Thoracic aorta (tissue), 2 donors: ENCODE measurements at regions not wholly inside any gene's neighbourhood (a gene's known extent, or its start where the extent isn't known, plus 50 kb on each side); places are given as distances from the start of the nearest gene placed in this dataset.

Experiments used
- ATAC-seq: fragments of 150-250 bp; one replicate; pipeline ENCODE4 v1.8.0; 2017; ENCODE audit warnings: low read depth; ENCODE audit not compliant: insufficient number of reproducible peaks, low FRiP score
- DNase-seq: peaks from one replicate; pipeline ENCODE4 v3.0.0-alpha.2; 2020; ENCODE audit warnings: low spot score
- H3K27ac ChIP-seq, 2 donors: fragments of 200-600 bp; sonication (generic); 1 replicate in 1 of 2; 2 replicates in 1 of 2; pipeline ENCODE4 v1.5.1; 2016; ENCODE audit warnings: mild to moderate bottlenecking in 2 of 2, moderate library complexity in 2 of 2
- H3K27me3 ChIP-seq: fragments of 200-600 bp; sonication (generic); replicated peaks from 2 replicates; pipeline ENCODE4 v1.6.0; 2016; ENCODE audit warnings: mild to moderate bottlenecking; ENCODE audit not compliant: insufficient read depth
- H3K36me3 ChIP-seq: fragments of 200-600 bp; sonication (generic); one replicate; pipeline ENCODE4 v1.5.1; 2016
- H3K4me1 ChIP-seq, 2 donors: fragments of 200-600 bp; sonication (generic); 1 replicate in 1 of 2; 2 replicates in 1 of 2; pipeline versions ENCODE4 v1.5.1 to v1.6.0; 2016; ENCODE audit warnings: low read depth in 2 of 2, mild to moderate bottlenecking in 1 of 2; ENCODE audit not compliant: control insufficient read depth in 1 of 2
- H3K4me3 ChIP-seq: fragments of 200-600 bp; sonication (generic); 2 replicates; pipeline ENCODE4 v1.5.1; 2016; ENCODE audit warnings: mild to moderate bottlenecking
- H3K9me3 ChIP-seq: fragments of 200-600 bp; sonication (generic); 2 replicates; pipeline ENCODE4 v1.5.1; 2016
- TF ChIP-seq, protein P1 (sequence below): fragments of 200-600 bp; sonication (generic); IDR thresholded peaks from one replicate; pipeline ENCODE4 v1.5.1; 2019; ENCODE audit warnings: antibody characterized with exemption

DNA sequence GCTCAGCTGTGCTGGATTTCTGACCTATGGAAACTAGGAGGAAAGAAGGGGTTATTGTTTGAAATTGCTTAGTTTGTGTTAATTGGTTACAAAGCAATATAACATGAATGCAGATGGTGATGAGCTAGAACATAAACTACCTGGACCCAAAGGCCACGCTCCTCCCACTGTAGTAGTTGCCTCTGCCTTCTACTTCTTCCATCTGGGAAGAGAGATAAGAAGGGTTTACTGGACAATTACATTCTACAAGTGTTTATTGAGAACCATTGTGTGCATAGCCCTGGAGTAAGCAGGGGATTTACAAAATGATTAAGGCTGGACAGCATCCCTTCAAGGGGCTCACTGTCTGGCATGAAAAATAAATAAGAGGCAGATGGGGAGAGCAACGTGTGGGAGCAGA is 355.3 kb upstream of the TRPC7 start:
- Histone ChIP-seq H3K36me3 (no peaks in the 10 kb centered on the region), H3K9me3 (no peaks in the 10 kb centered on the region), H3K27me3 (no peaks in the 10 kb centered on the region), H3K4me3 (no peak overlapping the region), H3K27ac (no peak overlapping the region), H3K4me1 (no peaks in the 10 kb centered on the region)
- TF ChIP-seq, protein P1, sequence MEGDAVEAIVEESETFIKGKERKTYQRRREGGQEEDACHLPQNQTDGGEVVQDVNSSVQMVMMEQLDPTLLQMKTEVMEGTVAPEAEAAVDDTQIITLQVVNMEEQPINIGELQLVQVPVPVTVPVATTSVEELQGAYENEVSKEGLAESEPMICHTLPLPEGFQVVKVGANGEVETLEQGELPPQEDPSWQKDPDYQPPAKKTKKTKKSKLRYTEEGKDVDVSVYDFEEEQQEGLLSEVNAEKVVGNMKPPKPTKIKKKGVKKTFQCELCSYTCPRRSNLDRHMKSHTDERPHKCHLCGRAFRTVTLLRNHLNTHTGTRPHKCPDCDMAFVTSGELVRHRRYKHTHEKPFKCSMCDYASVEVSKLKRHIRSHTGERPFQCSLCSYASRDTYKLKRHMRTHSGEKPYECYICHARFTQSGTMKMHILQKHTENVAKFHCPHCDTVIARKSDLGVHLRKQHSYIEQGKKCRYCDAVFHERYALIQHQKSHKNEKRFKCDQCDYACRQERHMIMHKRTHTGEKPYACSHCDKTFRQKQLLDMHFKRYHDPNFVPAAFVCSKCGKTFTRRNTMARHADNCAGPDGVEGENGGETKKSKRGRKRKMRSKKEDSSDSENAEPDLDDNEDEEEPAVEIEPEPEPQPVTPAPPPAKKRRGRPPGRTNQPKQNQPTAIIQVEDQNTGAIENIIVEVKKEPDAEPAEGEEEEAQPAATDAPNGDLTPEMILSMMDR: no peak
- no peak for ATAC-seq
- DNase-seq: no peak

DNA sequence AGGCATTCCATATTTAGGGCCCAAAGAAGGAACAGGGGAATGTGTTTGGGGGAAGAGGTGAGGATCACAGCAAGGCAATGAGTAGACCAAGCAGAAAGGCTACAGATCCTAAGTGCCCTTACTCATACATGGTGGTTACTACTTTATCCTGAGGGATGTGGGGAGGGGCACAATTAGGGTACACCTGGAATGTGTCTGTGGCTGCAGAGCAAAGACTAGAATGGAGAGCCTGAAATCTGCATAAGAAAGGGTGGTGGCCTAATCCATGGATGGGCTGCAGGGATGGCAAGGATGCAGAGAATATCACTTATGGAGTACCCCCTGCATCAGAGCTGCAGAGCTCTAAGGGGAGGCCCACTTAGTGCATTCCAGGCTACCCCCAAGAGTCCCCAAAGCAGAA is 352.6 kb upstream of the TRPC7 start:
- TF ChIP-seq, protein P1: no peak
- no peaks in the 10 kb centered on the region for H3K9me3 ChIP-seq
- ATAC-seq (no peak), DNase-seq (no peak)
- no peak overlapping the region for H3K27ac ChIP-seq
- H3K36me3 ChIP-seq: no peaks in the 10 kb centered on the region
- no peak overlapping the region for H3K4me3 ChIP-seq
- H3K27me3 ChIP-seq: no peaks in the 10 kb centered on the region
- H3K4me1 ChIP-seq: no peaks in the 10 kb centered on the region

DNA sequence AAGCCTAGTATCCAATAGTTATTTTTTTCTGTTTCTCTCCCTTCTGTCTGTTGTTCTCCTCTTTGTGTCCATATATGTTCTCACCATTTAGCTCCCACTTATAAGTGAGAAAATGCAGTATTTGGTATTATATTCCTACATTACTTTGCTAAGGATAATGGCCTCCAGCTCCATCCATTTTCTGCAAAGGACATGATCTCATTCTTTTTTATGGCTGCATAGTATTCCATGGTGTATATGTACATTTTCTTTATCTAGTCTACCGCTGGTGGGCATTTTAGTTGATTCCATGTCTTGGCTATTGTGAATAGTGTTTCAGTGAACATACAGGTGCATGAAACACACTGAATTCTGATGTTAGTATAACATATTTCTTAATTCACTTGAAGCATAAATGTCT is 348.9 kb upstream of the TRPC7 start:
- no peaks in the 10 kb centered on the region for H3K4me1 ChIP-seq
- TF ChIP-seq, protein P1: no peak
- DNase-seq (no peak), ATAC-seq (no peak)
- no peaks in the 10 kb centered on the region for H3K27me3 ChIP-seq
- H3K9me3 ChIP-seq: no peaks in the 10 kb centered on the region
- no peak overlapping the region for H3K4me3 ChIP-seq
- H3K27ac ChIP-seq: no peak overlapping the region
- no peaks in the 10 kb centered on the region for H3K36me3 ChIP-seq

DNA sequence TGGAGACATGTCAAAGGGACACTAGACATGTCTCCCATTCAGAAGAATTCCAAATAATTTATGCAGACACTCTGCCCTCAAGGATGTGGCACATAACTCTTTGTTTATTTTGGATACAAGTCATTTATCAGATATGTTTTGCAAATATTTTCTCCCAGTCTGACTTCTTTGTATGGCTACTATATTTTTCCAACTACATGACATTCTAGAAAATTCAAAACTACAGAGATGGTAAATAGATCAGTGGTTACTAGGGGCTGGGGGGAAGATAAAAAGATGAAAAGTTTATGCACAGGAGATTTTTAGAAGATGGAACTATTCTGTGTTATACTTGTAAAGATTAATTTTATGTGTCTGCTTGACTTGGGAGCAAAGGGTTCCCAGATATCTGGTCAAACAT is 347.3 kb upstream of the TRPC7 start:
- DNase-seq: no peak
- no peak overlapping the region for H3K27ac ChIP-seq
- no peak for ATAC-seq
- H3K27me3 ChIP-seq: no peaks in the 10 kb centered on the region
- H3K4me1 ChIP-seq: no peaks in the 10 kb centered on the region
- TF ChIP-seq, protein P1: no peak
- no peaks in the 10 kb centered on the region for H3K36me3 ChIP-seq
- no peaks in the 10 kb centered on the region for H3K9me3 ChIP-seq
- no peak overlapping the region for H3K4me3 ChIP-seq

GRCh38 chr5:136710834-136711233 is 345.5 kb upstream of the TRPC7 start:
- no peaks in the 10 kb centered on the region for H3K4me1 ChIP-seq
- TF ChIP-seq, protein P1: no peak
- H3K27me3 ChIP-seq: no peaks in the 10 kb centered on the region
- no peak overlapping the region for H3K27ac ChIP-seq
- DNase-seq (no peak), ATAC-seq (no peak)
- no peak overlapping the region for H3K4me3 ChIP-seq
- H3K9me3 ChIP-seq: no peaks in the 10 kb centered on the region
- H3K36me3 ChIP-seq: no peaks in the 10 kb centered on the region
